Esophagus squamous epithelium (tissue), 5 donors: ENCODE measurements at regions not wholly inside any gene's neighbourhood (a gene's known extent, or its start where the extent isn't known, plus 50 kb on each side); places are given as distances from the start of the nearest gene placed in this dataset.

Source experiments
- DNase-seq: peaks from one replicate; lab custom pipeline; 2025; lab: John Stamatoyannopoulos, UW
- H3K27ac ChIP-seq, 4 donors: fragments of 200-600 bp; sonication (generic); one replicate each; pipeline ENCODE4 v1.5.1; 2016 to 2019; ENCODE audit warnings: mild to moderate bottlenecking in 1 of 4
- H3K27me3 ChIP-seq, 4 donors: fragments of 200-600 bp; sonication (generic); 1 replicate in 3 of 4; 2 replicates in 1 of 4; pipeline versions ENCODE4 v1.5.1 to v1.6.0; 2017 to 2021; ENCODE audit warnings: antibody characterized with exemption in 1 of 4
- H3K36me3 ChIP-seq, 3 donors: fragments of 200-600 bp; sonication (generic); one replicate each; pipeline ENCODE4 v1.5.1; 2016 to 2019
- H3K4me1 ChIP-seq, 3 donors: fragments of 200-600 bp; sonication (generic); one replicate each; pipeline ENCODE4 v1.5.1; 2017 to 2019
- H3K4me3 ChIP-seq, 4 donors: fragments of 200-600 bp; sonication (generic); 1 replicate in 3 of 4; 2 replicates in 1 of 4; pipeline ENCODE4 v1.5.1; 2016 to 2019; ENCODE audit warnings: mild to moderate bottlenecking in 2 of 4, moderate library complexity in 1 of 4
- H3K9me3 ChIP-seq, 3 donors: fragments of 200-600 bp; sonication (generic); one replicate each; pipeline ENCODE4 v1.5.1; 2016 to 2019
- CTCF ChIP-seq, 6 experiments: fragments of 450-650 bp in 4 of 6; fragments of 200-600 bp in 2 of 6; sonication (generic) in 2 of 6; IDR thresholded peaks; one replicate each; pipeline ENCODE4 v1.5.1; 2016 to 2019; ENCODE audit warnings: antibody characterized with exemption in 6 of 6, mild to moderate bottlenecking in 4 of 6, moderate library complexity in 4 of 6
- POLR2A ChIP-seq, 4 donors: fragments of 450-650 bp; IDR thresholded peaks; one replicate each; pipeline ENCODE4 v1.6.1; 2017; ENCODE audit warnings: antibody characterized with exemption in 4 of 4, mild to moderate bottlenecking in 4 of 4, moderate library complexity in 3 of 4
- WGBS, 2 donors: methylation state at CpG; one replicate each; pipeline ENCODE4 v1.1.5; 2018; 5-methylcytosine and 5-hydroxymethylcytosine counted together
- intact Hi-C: fragments of 100-400 bp; cut with DNase I; formaldehyde crosslinking; loops from one replicate; pipeline ENCODE4 v1.15.0; 2022
- donor health status: DM: yes; HTN: yes; CAD: no.

GRCh38 chr14:80315681-80316080, 104.4 kb upstream of the DIO2 start:
- TF ChIP-seq POLR2A (IDR thresholded peaks at IDR 0.05) = no peak
- no peak for TF ChIP-seq CTCF (IDR thresholded peaks at IDR 0.05)
- Histone ChIP-seq H3K4me3 (no peak overlapping the region), H3K9me3 (no peaks in the 10 kb centered on the region), H3K27ac (no peak overlapping the region), H3K4me1 (peaks cover 0 to 6% (median 0%) of the 10 kb centered on the region in 3 donors), H3K27me3 (no peaks in the 10 kb centered on the region), H3K36me3 (no peaks in the 10 kb centered on the region)
- WGBS, 2 donors = 53 to 85% methylated on average over 1 of the region's 1 CpG
- intact Hi-C loops = no loop called here
- DNase-seq = no peak

- no peak for TF ChIP-seq CTCF (IDR thresholded peaks at IDR 0.05)
- no peaks in the 10 kb centered on the region for H3K9me3 ChIP-seq
- H3K36me3 ChIP-seq = no peaks in the 10 kb centered on the region
- no peak for DNase-seq
- H3K4me1 ChIP-seq = peaks cover 0 to 6% (median 0%) of the 10 kb centered on the region in 3 donors
- intact Hi-C loops = no loop called here
- no peaks in the 10 kb centered on the region for H3K27me3 ChIP-seq
- no peak overlapping the region for H3K27ac ChIP-seq
- H3K4me3 ChIP-seq = no peak overlapping the region
Observed at GRCh38 chr14:80313806-80314205, 102.5 kb upstream of the DIO2 start.

- H3K4me1 ChIP-seq = no peaks in the 10 kb centered on the region
- intact Hi-C loops = no loop called here
- H3K9me3 ChIP-seq = no peaks in the 10 kb centered on the region
- no peaks in the 10 kb centered on the region for H3K27me3 ChIP-seq
- no peak for DNase-seq
- H3K4me3 ChIP-seq = no peak overlapping the region
- H3K36me3 ChIP-seq = no peaks in the 10 kb centered on the region
- TF ChIP-seq POLR2A (IDR thresholded peaks at IDR 0.05) (no peak), CTCF (IDR thresholded peaks at IDR 0.05) (no peak)
- H3K27ac ChIP-seq = no peak overlapping the region
- WGBS, 2 donors = 63 to 72% methylated on average over 5 of the region's 5 CpGs
Observed at GRCh38 chr14:80310938-80311750, 99.8 kb upstream of the DIO2 start.

- intact Hi-C loops = no loop called here
- Histone ChIP-seq H3K27ac (peak overlapping the region in 2 of 4 donors; percentile 9 to 28), H3K27me3 (no peaks in the 10 kb centered on the region), H3K9me3 (no peaks in the 10 kb centered on the region), H3K4me3 (no peak overlapping the region), H3K36me3 (no peaks in the 10 kb centered on the region), H3K4me1 (no peaks in the 10 kb centered on the region)
- DNase-seq = no peak
- TF ChIP-seq POLR2A (IDR thresholded peaks at IDR 0.05) (no peak), CTCF (IDR thresholded peaks at IDR 0.05) (no peak)
- 60 to 64% methylated on average over 6 of the region's 6 CpGs for WGBS, 2 donors
Observed at GRCh38 chr14:80304125-80304766, 92.9 kb upstream of the DIO2 start.

GRCh38 chr14:80300351-80300750, 89.0 kb upstream of the DIO2 start:
- DNase-seq = no peak
- TF ChIP-seq CTCF (IDR thresholded peaks at IDR 0.05) (no peak), POLR2A (IDR thresholded peaks at IDR 0.05) (no peak)
- WGBS, 2 donors = 40% methylated on average over 2 of the region's 2 CpGs

More at GRCh38 chr14:80300351-80300750, 89.0 kb upstream of the DIO2 start:
- intact Hi-C loops = no loop called here
- no peaks in the 10 kb centered on the region for H3K4me1 ChIP-seq
- no peaks in the 10 kb centered on the region for H3K27me3 ChIP-seq
- no peak overlapping the region for H3K27ac ChIP-seq
- no peaks in the 10 kb centered on the region for H3K9me3 ChIP-seq
- H3K36me3 ChIP-seq = no peaks in the 10 kb centered on the region
- no peak overlapping the region for H3K4me3 ChIP-seq
